HL-60 (cell line): ENCODE measurements at regions not wholly inside any gene's neighbourhood (a gene's known extent, or its start where the extent isn't known, plus 50 kb on each side); places are given as distances from the start of the nearest gene placed in this dataset.

Experiments used
- DNase-seq, 2 experiments: peaks; one replicate each; pipeline ENCODE4 v3.0.0-alpha.2; 2010 to 2020; ENCODE audit warnings: low read depth in 1 of 2, low spot score in 1 of 2
- H3K27ac ChIP-seq: fragments of 250-450 bp; sonication (Bioruptor Pico); replicated peaks from 2 replicates; pipeline ENCODE4 v1.5.1; 2020; ENCODE audit warnings: mild to moderate bottlenecking, moderate library complexity
- H3K27me3 ChIP-seq: fragments of 250-450 bp; sonication (Bioruptor Pico); 2 replicates; pipeline ENCODE4 v1.5.1; 2021; ENCODE audit warnings: mild to moderate bottlenecking, moderate library complexity; ENCODE audit not compliant: insufficient read depth, poor library complexity, severe bottlenecking
- H3K4me3 ChIP-seq: replicated peaks from 2 replicates; pipeline ENCODE4 v1.5.1; 2011; ENCODE audit warnings: mild to moderate bottlenecking, control low read depth, low read length; ENCODE audit not compliant: insufficient read depth
- CTCF ChIP-seq: IDR thresholded peaks from one replicate; pipeline ENCODE4 v1.5.1; 2011; ENCODE audit warnings: low read length, control low read depth, inconsistent platforms; ENCODE audit not compliant: insufficient read depth
- GABPA ChIP-seq: IDR thresholded peaks from 2 replicates; pipeline ENCODE4 v1.6.1; 2012; ENCODE audit warnings: low read depth
- POLR2AphosphoS5 ChIP-seq: IDR thresholded peaks from 2 replicates; pipeline ENCODE4 v1.6.1; 2012; ENCODE audit warnings: low read depth
- SPI1 ChIP-seq: IDR thresholded peaks from 2 replicates; pipeline ENCODE4 v1.6.1; 2012; ENCODE audit warnings: low read depth, mild to moderate bottlenecking, borderline replicate concordance
- TF ChIP-seq, protein P1 (sequence below): IDR thresholded peaks from 2 replicates; pipeline ENCODE4 v1.6.1; 2012; ENCODE audit warnings: low read depth; ENCODE audit not compliant: insufficient replicate concordance

DNA sequence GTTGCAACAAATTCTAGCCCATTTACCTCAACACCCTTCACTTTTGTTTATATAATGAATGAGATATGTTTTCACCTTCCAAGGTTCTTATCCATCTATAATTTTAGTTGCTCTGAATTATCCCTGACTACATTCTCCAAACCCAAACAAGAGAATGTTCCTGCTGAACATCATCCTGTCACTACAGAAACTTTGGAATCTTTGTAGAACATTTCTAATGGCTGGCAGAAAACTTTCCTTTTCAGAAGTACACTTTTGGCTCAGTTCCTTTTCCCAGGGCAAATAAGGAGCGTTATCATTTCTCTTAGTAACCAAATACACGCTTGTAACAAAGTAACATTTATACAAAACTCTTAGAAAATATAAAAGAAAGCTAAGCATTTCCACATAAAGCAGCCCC, 860.6 kb upstream of the SEMA6A start:
- DNase-seq = no peak
- no peak for TF ChIP-seq CTCF
- TF ChIP-seq, protein P1, sequence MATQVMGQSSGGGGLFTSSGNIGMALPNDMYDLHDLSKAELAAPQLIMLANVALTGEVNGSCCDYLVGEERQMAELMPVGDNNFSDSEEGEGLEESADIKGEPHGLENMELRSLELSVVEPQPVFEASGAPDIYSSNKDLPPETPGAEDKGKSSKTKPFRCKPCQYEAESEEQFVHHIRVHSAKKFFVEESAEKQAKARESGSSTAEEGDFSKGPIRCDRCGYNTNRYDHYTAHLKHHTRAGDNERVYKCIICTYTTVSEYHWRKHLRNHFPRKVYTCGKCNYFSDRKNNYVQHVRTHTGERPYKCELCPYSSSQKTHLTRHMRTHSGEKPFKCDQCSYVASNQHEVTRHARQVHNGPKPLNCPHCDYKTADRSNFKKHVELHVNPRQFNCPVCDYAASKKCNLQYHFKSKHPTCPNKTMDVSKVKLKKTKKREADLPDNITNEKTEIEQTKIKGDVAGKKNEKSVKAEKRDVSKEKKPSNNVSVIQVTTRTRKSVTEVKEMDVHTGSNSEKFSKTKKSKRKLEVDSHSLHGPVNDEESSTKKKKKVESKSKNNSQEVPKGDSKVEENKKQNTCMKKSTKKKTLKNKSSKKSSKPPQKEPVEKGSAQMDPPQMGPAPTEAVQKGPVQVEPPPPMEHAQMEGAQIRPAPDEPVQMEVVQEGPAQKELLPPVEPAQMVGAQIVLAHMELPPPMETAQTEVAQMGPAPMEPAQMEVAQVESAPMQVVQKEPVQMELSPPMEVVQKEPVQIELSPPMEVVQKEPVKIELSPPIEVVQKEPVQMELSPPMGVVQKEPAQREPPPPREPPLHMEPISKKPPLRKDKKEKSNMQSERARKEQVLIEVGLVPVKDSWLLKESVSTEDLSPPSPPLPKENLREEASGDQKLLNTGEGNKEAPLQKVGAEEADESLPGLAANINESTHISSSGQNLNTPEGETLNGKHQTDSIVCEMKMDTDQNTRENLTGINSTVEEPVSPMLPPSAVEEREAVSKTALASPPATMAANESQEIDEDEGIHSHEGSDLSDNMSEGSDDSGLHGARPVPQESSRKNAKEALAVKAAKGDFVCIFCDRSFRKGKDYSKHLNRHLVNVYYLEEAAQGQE = no peak
- no peak for TF ChIP-seq SPI1
- TF ChIP-seq POLR2AphosphoS5 = no peak
- no peak for TF ChIP-seq GABPA
- H3K27me3 ChIP-seq = no peaks in the 10 kb centered on the region
- no peak overlapping the region for H3K27ac ChIP-seq
- no peak overlapping the region for H3K4me3 ChIP-seq

GRCh38 chr5:117434254-117434653, 859.6 kb upstream of the SEMA6A start:
- no peak for TF ChIP-seq CTCF
- TF ChIP-seq POLR2AphosphoS5 = no peak
- TF ChIP-seq, protein P1 = no peak
- no peak for TF ChIP-seq GABPA
- TF ChIP-seq SPI1 = no peak
- no peak for DNase-seq
- H3K27me3 ChIP-seq = no peaks in the 10 kb centered on the region
- H3K4me3 ChIP-seq = no peak overlapping the region
- no peak overlapping the region for H3K27ac ChIP-seq

- no peak for DNase-seq
- Histone ChIP-seq H3K27me3 (no peaks in the 10 kb centered on the region), H3K4me3 (no peak overlapping the region), H3K27ac (no peak overlapping the region)
- TF ChIP-seq, protein P1 = no peak
- no peak for TF ChIP-seq SPI1
- TF ChIP-seq CTCF = no peak
- TF ChIP-seq POLR2AphosphoS5 = no peak
- TF ChIP-seq GABPA = no peak
Measured at GRCh38 chr5:117433818-117434217, 859.2 kb upstream of the SEMA6A start.
